H9 (cell line): ENCODE measurements at regions not wholly inside any gene's neighbourhood (a gene's known extent, or its start where the extent isn't known, plus 50 kb on each side); places are given as distances from the start of the nearest gene placed in this dataset.

ENCODE experiments used
- DNase-seq: peaks from one replicate; pipeline ENCODE4 v3.0.0-alpha.2; 2017
- H2AFZ ChIP-seq: one replicate; pipeline ENCODE4 v1.6.1; 2013; ENCODE audit warnings: mild to moderate bottlenecking, low read length, control low read depth, moderate library complexity
- H2AK5ac ChIP-seq: 2 replicates; pipeline ENCODE4 v1.6.1; 2013; ENCODE audit warnings: low read length, control low read depth, mixed read lengths; ENCODE audit not compliant: insufficient read length
- H2BK120ac ChIP-seq: one replicate; pipeline ENCODE4 v1.6.1; 2013; ENCODE audit warnings: low read depth, mild to moderate bottlenecking, low read length, control low read depth, inconsistent platforms; ENCODE audit not compliant: poor library complexity, severe bottlenecking
- H2BK12ac ChIP-seq: 2 replicates; pipeline ENCODE4 v1.6.1; 2013; ENCODE audit warnings: low read length, control low read depth, mixed read lengths, low read depth; ENCODE audit not compliant: insufficient read length
- H2BK15ac ChIP-seq: 2 replicates; pipeline ENCODE4 v1.6.1; 2013; ENCODE audit warnings: low read depth, low read length, control low read depth
- H2BK20ac ChIP-seq: one replicate; pipeline ENCODE4 v1.6.1; 2013; ENCODE audit warnings: low read depth, mild to moderate bottlenecking, low read length, control low read depth, inconsistent platforms; ENCODE audit not compliant: poor library complexity, severe bottlenecking
- H2BK5ac ChIP-seq: 2 replicates; pipeline ENCODE4 v1.6.1; 2013; ENCODE audit warnings: low read length, control low read depth, mixed read lengths; ENCODE audit not compliant: insufficient read length
- H3K14ac ChIP-seq: 2 replicates; pipeline ENCODE4 v1.6.1; 2013; ENCODE audit warnings: low read length, control low read depth; ENCODE audit not compliant: insufficient read depth
- H3K18ac ChIP-seq: 2 replicates; pipeline ENCODE4 v1.6.1; 2013; ENCODE audit warnings: low read depth, mild to moderate bottlenecking, mixed read lengths, low read length, control low read depth; ENCODE audit not compliant: insufficient read length
- H3K23ac ChIP-seq: 2 replicates; pipeline ENCODE4 v1.6.1; 2013; ENCODE audit warnings: low read length, control low read depth, mixed read lengths, low read depth; ENCODE audit not compliant: insufficient read length
- H3K23me2 ChIP-seq: 2 replicates; pipeline ENCODE4 v1.6.1; 2013; ENCODE audit warnings: low read depth, mild to moderate bottlenecking, mixed read lengths, low read length, control low read depth; ENCODE audit not compliant: insufficient read length, poor library complexity, severe bottlenecking
- H3K27ac ChIP-seq: 2 replicates; pipeline ENCODE4 v1.5.1; 2013; ENCODE audit warnings: low read length, control low read depth, mixed read lengths, low read depth; ENCODE audit not compliant: insufficient read length
- H3K27me3 ChIP-seq: 2 replicates; pipeline ENCODE4 v1.6.1; 2013; ENCODE audit warnings: low read length, control low read depth, inconsistent platforms; ENCODE audit not compliant: insufficient read depth
- H3K4ac ChIP-seq: 2 replicates; pipeline ENCODE4 v1.6.1; 2013; ENCODE audit warnings: low read depth, mild to moderate bottlenecking, control low read depth, inconsistent platforms, low read length, moderate library complexity
- H3K4me1 ChIP-seq: 2 replicates; pipeline ENCODE4 v1.6.1; 2013; ENCODE audit warnings: low read length, control low read depth, inconsistent platforms; ENCODE audit not compliant: insufficient read depth
- H3K4me2 ChIP-seq: 2 replicates; pipeline ENCODE4 v1.6.1; 2013; ENCODE audit warnings: low read length, control low read depth, mixed read lengths; ENCODE audit not compliant: insufficient read length, insufficient read depth
- H3K56ac ChIP-seq: 2 replicates; pipeline ENCODE4 v1.6.1; 2013; ENCODE audit warnings: low read depth, mild to moderate bottlenecking, mixed read lengths, low read length, control low read depth; ENCODE audit not compliant: insufficient read length
- H3K79me1 ChIP-seq: 2 replicates; pipeline ENCODE4 v1.6.1; 2013; ENCODE audit warnings: low read depth, mild to moderate bottlenecking, moderate library complexity, low read length, control low read depth, inconsistent platforms; ENCODE audit not compliant: insufficient read depth, poor library complexity, severe bottlenecking
- H3K79me2 ChIP-seq: 2 replicates; pipeline ENCODE4 v1.6.1; 2013; ENCODE audit warnings: low read length, control low read depth, inconsistent platforms; ENCODE audit not compliant: insufficient read depth
- H3K9ac ChIP-seq: 2 replicates; pipeline ENCODE4 v1.6.1; 2013; ENCODE audit warnings: low read length, control low read depth, mixed read lengths; ENCODE audit not compliant: insufficient read length; ENCODE audit errors: extremely low read depth
- H3K9me3 ChIP-seq: one replicate; pipeline ENCODE4 v1.6.1; 2013; ENCODE audit warnings: low read depth, low read length, inconsistent platforms; ENCODE audit not compliant: control insufficient read depth
- H3T11ph ChIP-seq: one replicate; pipeline ENCODE4 v1.6.1; 2013; ENCODE audit warnings: mild to moderate bottlenecking, low read length, control low read depth, inconsistent platforms
- H4K20me1 ChIP-seq: one replicate; pipeline ENCODE4 v1.6.1; 2013; ENCODE audit not compliant: control insufficient read depth, insufficient read length, insufficient read depth
- H4K5ac ChIP-seq: 2 replicates; pipeline ENCODE4 v1.6.1; 2013; ENCODE audit warnings: low read depth, mild to moderate bottlenecking, mixed read lengths, low read length, control low read depth; ENCODE audit not compliant: insufficient read length
- H4K8ac ChIP-seq: replicated peaks from 2 replicates; pipeline ENCODE4 v1.6.1; 2013; ENCODE audit warnings: low read length, control low read depth, mixed read lengths, low read depth; ENCODE audit not compliant: insufficient read length
- H4K91ac ChIP-seq: 2 replicates; pipeline ENCODE4 v1.6.1; 2013; ENCODE audit warnings: low read depth, mild to moderate bottlenecking, moderate library complexity, mixed read lengths, low read length, control low read depth; ENCODE audit not compliant: insufficient read length
- H3K27ac Mint-ChIP-seq, 3 experiments: 2 replicates in 2 of 3; 3 replicates in 1 of 3; pipeline ENCODE4 v1.8.0; 2020 to 2021; ENCODE audit warnings: mixed read lengths in 3 of 3, mild to moderate bottlenecking in 1 of 3, moderate library complexity in 1 of 3
- H3K27me3 Mint-ChIP-seq: 2 replicates; pipeline ENCODE4 v1.8.0; 2021; ENCODE audit warnings: low read depth, mild to moderate bottlenecking, moderate library complexity, mixed read lengths
- H3K36me3 Mint-ChIP-seq, 3 experiments: 2 replicates in 2 of 3; 3 replicates in 1 of 3; pipeline ENCODE4 v1.8.0; 2020 to 2021; ENCODE audit warnings: low read depth in 3 of 3, mixed read lengths in 3 of 3; ENCODE audit not compliant: insufficient read depth in 1 of 3
- H3K4me1 Mint-ChIP-seq, 2 experiments: 2 replicates each; pipeline ENCODE4 v1.8.0; 2020; ENCODE audit warnings: mixed read lengths in 2 of 2
- H3K4me3 Mint-ChIP-seq, 2 experiments: 2 replicates in 1 of 2; 3 replicates in 1 of 2; pipeline ENCODE4 v1.8.0; 2020 to 2021; ENCODE audit warnings: mild to moderate bottlenecking in 2 of 2, mixed read lengths in 2 of 2, moderate library complexity in 1 of 2
- H3K9me3 Mint-ChIP-seq, 2 experiments: 2 replicates in 1 of 2; 3 replicates in 1 of 2; pipeline ENCODE4 v1.8.0; 2020; ENCODE audit warnings: mild to moderate bottlenecking in 2 of 2, mixed read lengths in 2 of 2, moderate library complexity in 1 of 2
- WGBS: extraction: QIAGEN DNeasy Blood & Tissue Kit; methylation state at CpG from one replicate; pipeline ENCODE4 v1.1.7; 2013; ENCODE audit warnings: missing lambda C conversion rate, low lambda C conversion rate, mixed read lengths; ENCODE audit not compliant: insufficient read length; ENCODE audit errors: extremely low coverage; 5-methylcytosine and 5-hydroxymethylcytosine counted together
- TF ChIP-seq, protein P1 (sequence below): fragments of 200-600 bp; sonication (generic); conservative IDR thresholded peaks from 3 replicates; pipeline ENCODE4 v1.8.0; 2021; ENCODE audit warnings: antibody characterized with exemption, mild to moderate bottlenecking

DNA sequence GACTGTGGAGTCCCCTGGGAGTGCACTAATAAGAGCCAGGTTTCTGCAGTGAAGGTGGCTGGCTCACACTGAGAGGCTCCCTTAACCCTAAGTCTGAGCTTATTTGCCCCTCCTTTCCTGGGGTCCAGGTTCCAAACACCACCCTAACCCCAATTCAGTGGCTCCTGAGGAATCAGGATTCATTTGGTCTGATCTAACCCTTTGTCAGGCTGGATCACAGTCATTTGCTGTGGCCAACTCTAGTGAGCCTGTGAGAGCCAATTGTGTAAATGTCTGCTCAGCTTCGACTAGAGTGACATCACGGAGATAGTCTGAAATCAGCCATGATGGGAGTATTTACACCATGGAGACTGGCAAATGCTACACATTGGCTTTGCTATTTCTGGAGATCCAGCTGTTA lies 73.7 kb upstream of the ACAN start:
- no peak overlapping the region for H3K18ac ChIP-seq
- DNase-seq, result no peak
- no peak overlapping the region for H3K23ac ChIP-seq
- H2BK120ac ChIP-seq, result no peak overlapping the region
- H3K4me1 Mint-ChIP-seq, result no peaks in the 10 kb centered on the region
- H3K4me3 Mint-ChIP-seq, result no peak overlapping the region
- H3K27me3 ChIP-seq, result no peaks in the 10 kb centered on the region
- no peak overlapping the region for H2AK5ac ChIP-seq
- H3K9me3 Mint-ChIP-seq, result peaks cover 0 to 2% of the 10 kb centered on the region in 2 experiments; a peak in 2 of 5 replicates
- no peak overlapping the region for H4K5ac ChIP-seq
- no peaks in the 10 kb centered on the region for H3K9me3 ChIP-seq
- H3K79me1 ChIP-seq, result no peaks in the 10 kb centered on the region
- no peak overlapping the region for H4K91ac ChIP-seq
- no peaks in the 10 kb centered on the region for H3K36me3 Mint-ChIP-seq
- H2AFZ ChIP-seq, result no peak overlapping the region
- H3K27ac ChIP-seq, result no peak overlapping the region
- H3K4me1 ChIP-seq, result no peaks in the 10 kb centered on the region; the same call in 1 of the 2 replicates
- no peaks in the 10 kb centered on the region for H3K79me2 ChIP-seq
- no peak overlapping the region for H3K9ac ChIP-seq
- no CpG with 5 or more reads among the region's 2 CpGs for WGBS
- H3T11ph ChIP-seq, result no peak overlapping the region
- H4K20me1 ChIP-seq, result no peaks in the 10 kb centered on the region
- H3K14ac ChIP-seq, result no peak overlapping the region
- H3K27ac Mint-ChIP-seq, result no peak overlapping the region
- H3K56ac ChIP-seq, result no peak overlapping the region
- no peak overlapping the region for H4K8ac ChIP-seq
- H3K23me2 ChIP-seq, result no peaks in the 10 kb centered on the region
- no peak overlapping the region for H2BK20ac ChIP-seq
- TF ChIP-seq, protein P1, sequence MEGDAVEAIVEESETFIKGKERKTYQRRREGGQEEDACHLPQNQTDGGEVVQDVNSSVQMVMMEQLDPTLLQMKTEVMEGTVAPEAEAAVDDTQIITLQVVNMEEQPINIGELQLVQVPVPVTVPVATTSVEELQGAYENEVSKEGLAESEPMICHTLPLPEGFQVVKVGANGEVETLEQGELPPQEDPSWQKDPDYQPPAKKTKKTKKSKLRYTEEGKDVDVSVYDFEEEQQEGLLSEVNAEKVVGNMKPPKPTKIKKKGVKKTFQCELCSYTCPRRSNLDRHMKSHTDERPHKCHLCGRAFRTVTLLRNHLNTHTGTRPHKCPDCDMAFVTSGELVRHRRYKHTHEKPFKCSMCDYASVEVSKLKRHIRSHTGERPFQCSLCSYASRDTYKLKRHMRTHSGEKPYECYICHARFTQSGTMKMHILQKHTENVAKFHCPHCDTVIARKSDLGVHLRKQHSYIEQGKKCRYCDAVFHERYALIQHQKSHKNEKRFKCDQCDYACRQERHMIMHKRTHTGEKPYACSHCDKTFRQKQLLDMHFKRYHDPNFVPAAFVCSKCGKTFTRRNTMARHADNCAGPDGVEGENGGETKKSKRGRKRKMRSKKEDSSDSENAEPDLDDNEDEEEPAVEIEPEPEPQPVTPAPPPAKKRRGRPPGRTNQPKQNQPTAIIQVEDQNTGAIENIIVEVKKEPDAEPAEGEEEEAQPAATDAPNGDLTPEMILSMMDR, result no peak
- no peak overlapping the region for H2BK15ac ChIP-seq
- H3K4me2 ChIP-seq, result no peak overlapping the region
- no peak overlapping the region for H2BK5ac ChIP-seq
- no peak overlapping the region for H2BK12ac ChIP-seq
- H3K27me3 Mint-ChIP-seq, result peaks cover 15% of the 10 kb centered on the region
- H3K4ac ChIP-seq, result no peak overlapping the region
